OCI-LY7 (cell line): ENCODE measurements at regions not wholly inside any gene's neighbourhood (a gene's known extent, or its start where the extent isn't known, plus 50 kb on each side); places are given as distances from the start of the nearest gene placed in this dataset.

Experiments used
- BruUV-seq: library from RNA; stranded (reverse); fragments of 400-500 nt; replicated peaks from 2 replicates; lab custom pipeline; 2021; lab: Mats Ljungman, UMichigan
- CTCF ChIA-PET: fragments of 300-600 bp; sonication (Branson Sonifier 250); formaldehyde crosslinking; loops from one replicate; lab custom pipeline; 2022; ENCODE audit warnings: antibody characterized with exemption; ENCODE audit not compliant: unreplicated experiment; lab: Charles Lee
- POLR2A ChIA-PET: fragments of 300-600 bp; sonication (Branson Sonifier 250); formaldehyde crosslinking; loops from one replicate; lab custom pipeline; 2022; ENCODE audit warnings: antibody characterized with exemption; lab: Charles Lee
- DNase-seq: peaks from one replicate; pipeline ENCODE4 v3.0.0-alpha.2; 2015; ENCODE audit warnings: low spot score
- H2AFZ ChIP-seq: fragments of 200-600 bp; sonication (generic), shearing (Covaris generic); 2 replicates; pipeline ENCODE4 v1.6.1; 2014; ENCODE audit warnings: mild to moderate bottlenecking, antibody characterized with exemption, low read length, moderate library complexity
- H3K27ac ChIP-seq: fragments of 200-600 bp; sonication (generic); 2 replicates; pipeline ENCODE4 v1.5.1; 2014; ENCODE audit warnings: mixed run types, low read depth, mild to moderate bottlenecking, moderate library complexity, low read length, inconsistent platforms; ENCODE audit not compliant: poor library complexity, severe bottlenecking
- H3K36me3 ChIP-seq: fragments of 200-600 bp; sonication (generic); 2 replicates; pipeline ENCODE4 v1.6.1; 2014; ENCODE audit warnings: mild to moderate bottlenecking, antibody characterized with exemption, low read length, moderate library complexity, mixed read lengths; ENCODE audit not compliant: insufficient read depth
- H3K4me1 ChIP-seq: fragments of 200-600 bp; sonication (generic); 2 replicates; pipeline ENCODE4 v1.5.1; 2014; ENCODE audit warnings: mild to moderate bottlenecking, low read length; ENCODE audit not compliant: insufficient read depth, poor library complexity, severe bottlenecking
- H3K4me2 ChIP-seq: fragments of 200-600 bp; sonication (generic); 2 replicates; pipeline ENCODE4 v1.6.1; 2014; ENCODE audit warnings: mild to moderate bottlenecking, low read length
- H3K4me3 ChIP-seq: fragments of 200-600 bp; sonication (generic); 2 replicates; pipeline ENCODE4 v1.5.1; 2014; ENCODE audit warnings: mild to moderate bottlenecking, low read depth, low read length; ENCODE audit not compliant: poor library complexity, severe bottlenecking
- H3K79me2 ChIP-seq: fragments of 200-600 bp; sonication (generic); 2 replicates; pipeline ENCODE4 v1.6.1; 2016; ENCODE audit warnings: low read depth, mild to moderate bottlenecking, low read length, moderate library complexity, mixed read lengths; ENCODE audit not compliant: insufficient read depth
- H3K9me2 ChIP-seq: fragments of 200-600 bp; sonication (generic); 2 replicates; pipeline ENCODE4 v1.6.1; 2016; ENCODE audit warnings: mild to moderate bottlenecking, low read length, mixed read lengths; ENCODE audit not compliant: insufficient read depth
- H3K9me3 ChIP-seq: fragments of 200-600 bp; sonication (generic); 2 replicates; pipeline ENCODE4 v1.6.1; 2014; ENCODE audit warnings: mild to moderate bottlenecking, mixed run types, low read length, mixed read lengths
- H4K20me1 ChIP-seq: fragments of 200-600 bp; sonication (generic); 2 replicates; pipeline ENCODE4 v1.6.1; 2014; ENCODE audit warnings: mild to moderate bottlenecking, antibody characterized with exemption, low read length, moderate library complexity, mixed read lengths; ENCODE audit not compliant: insufficient read depth
- EZH2phosphoT487 ChIP-seq: fragments of 200-600 bp; sonication (generic); IDR thresholded peaks from 2 replicates; pipeline ENCODE4 v1.6.1; 2018; ENCODE audit warnings: low read depth, borderline replicate concordance, mild to moderate bottlenecking, mixed run types, antibody characterized with exemption, low read length, moderate library complexity, mixed read lengths
- intact Hi-C: fragments of 100-400 bp; cut with micrococcal nuclease; formaldehyde crosslinking; loops from one replicate; pipeline ENCODE4 v1.10.0; 2022; ENCODE audit not compliant: unreplicated experiment
- TF ChIP-seq, protein P1 (sequence below): fragments of 200-600 bp; sonication (generic); conservative IDR thresholded peaks from 2 replicates; pipeline ENCODE4 v1.5.1; 2014; ENCODE audit warnings: mild to moderate bottlenecking, antibody characterized with exemption, low read length, moderate library complexity, mixed read lengths

- POLR2A ChIA-PET = no interaction called here
- Histone ChIP-seq H4K20me1 (no peaks in the 10 kb centered on the region), H3K9me3 (no peaks in the 10 kb centered on the region), H3K79me2 (no peaks in the 10 kb centered on the region), H3K4me3 (no peak overlapping the region), H2AFZ (no peak overlapping the region), H3K4me1 (no peaks in the 10 kb centered on the region), H3K4me2 (no peak overlapping the region), H3K27ac (no peak overlapping the region), H3K36me3 (no peaks in the 10 kb centered on the region), H3K9me2 (no peaks in the 10 kb centered on the region)
- DNase-seq = no peak
- no TSS peak for BruUV-seq
- CTCF ChIA-PET = no interaction called here
- TF ChIP-seq, protein P1, sequence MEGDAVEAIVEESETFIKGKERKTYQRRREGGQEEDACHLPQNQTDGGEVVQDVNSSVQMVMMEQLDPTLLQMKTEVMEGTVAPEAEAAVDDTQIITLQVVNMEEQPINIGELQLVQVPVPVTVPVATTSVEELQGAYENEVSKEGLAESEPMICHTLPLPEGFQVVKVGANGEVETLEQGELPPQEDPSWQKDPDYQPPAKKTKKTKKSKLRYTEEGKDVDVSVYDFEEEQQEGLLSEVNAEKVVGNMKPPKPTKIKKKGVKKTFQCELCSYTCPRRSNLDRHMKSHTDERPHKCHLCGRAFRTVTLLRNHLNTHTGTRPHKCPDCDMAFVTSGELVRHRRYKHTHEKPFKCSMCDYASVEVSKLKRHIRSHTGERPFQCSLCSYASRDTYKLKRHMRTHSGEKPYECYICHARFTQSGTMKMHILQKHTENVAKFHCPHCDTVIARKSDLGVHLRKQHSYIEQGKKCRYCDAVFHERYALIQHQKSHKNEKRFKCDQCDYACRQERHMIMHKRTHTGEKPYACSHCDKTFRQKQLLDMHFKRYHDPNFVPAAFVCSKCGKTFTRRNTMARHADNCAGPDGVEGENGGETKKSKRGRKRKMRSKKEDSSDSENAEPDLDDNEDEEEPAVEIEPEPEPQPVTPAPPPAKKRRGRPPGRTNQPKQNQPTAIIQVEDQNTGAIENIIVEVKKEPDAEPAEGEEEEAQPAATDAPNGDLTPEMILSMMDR = no peak
- no peak for TF ChIP-seq EZH2phosphoT487
- intact Hi-C loops = no loop called here
These were observed 256.8 kb downstream of the TRIML1 start for GRCh38 chr4:188396037-188396436.

GRCh38 chr4:188399834-188400233, 260.6 kb downstream of the TRIML1 start:
- Histone ChIP-seq H3K4me3 (no peak overlapping the region), H4K20me1 (no peaks in the 10 kb centered on the region), H3K9me2 (no peaks in the 10 kb centered on the region), H3K36me3 (no peaks in the 10 kb centered on the region), H3K79me2 (no peaks in the 10 kb centered on the region), H3K27ac (no peak overlapping the region), H3K4me1 (no peaks in the 10 kb centered on the region), H3K4me2 (no peak overlapping the region), H3K9me3 (no peaks in the 10 kb centered on the region), H2AFZ (no peak overlapping the region)
- TF ChIP-seq EZH2phosphoT487 = no peak
- TF ChIP-seq, protein P1 = no peak
- BruUV-seq = no TSS peak
- intact Hi-C loops = no loop called here
- ChIA-PET CTCF (no interaction called here), POLR2A (no interaction called here)
- DNase-seq = no peak

DNA sequence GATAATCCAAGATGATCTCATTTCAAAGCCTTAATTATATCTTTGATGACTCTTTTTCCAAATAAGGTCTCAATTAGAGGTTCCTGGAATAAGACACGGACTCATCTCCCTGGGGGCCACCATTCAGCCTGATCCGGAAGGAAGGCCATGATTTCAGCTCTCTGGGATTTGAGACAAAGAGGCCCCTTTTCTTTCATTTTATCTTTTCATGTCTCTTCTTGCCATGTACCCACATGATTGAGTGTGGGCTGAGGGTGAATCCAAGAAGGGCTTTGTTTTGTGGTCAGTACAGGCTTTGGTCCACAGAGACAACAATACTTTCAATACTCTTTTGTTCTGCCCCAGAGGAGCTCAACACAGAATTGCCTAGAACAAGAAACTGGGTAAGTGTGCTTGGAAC, 261.2 kb downstream of the TRIML1 start:
- H3K36me3 ChIP-seq = no peaks in the 10 kb centered on the region
- no peak overlapping the region for H2AFZ ChIP-seq
- no TSS peak for BruUV-seq
- no peaks in the 10 kb centered on the region for H4K20me1 ChIP-seq
- no peak overlapping the region for H3K4me3 ChIP-seq
- no peak overlapping the region for H3K4me2 ChIP-seq
- intact Hi-C loops = no loop called here
- H3K9me3 ChIP-seq = no peaks in the 10 kb centered on the region
- H3K27ac ChIP-seq = no peak overlapping the region
- no peaks in the 10 kb centered on the region for H3K9me2 ChIP-seq
- no peaks in the 10 kb centered on the region for H3K79me2 ChIP-seq
- TF ChIP-seq EZH2phosphoT487 = no peak
- TF ChIP-seq, protein P1 = no peak
- DNase-seq = no peak
- H3K4me1 ChIP-seq = no peaks in the 10 kb centered on the region
- POLR2A ChIA-PET = no interaction called here
- CTCF ChIA-PET = no interaction called here
